HG03175 (cell line): ENCODE measurements at regions not wholly inside any gene's neighbourhood (a gene's known extent, or its start where the extent isn't known, plus 50 kb on each side); places are given as distances from the start of the nearest gene placed in this dataset.

Experiments
- ATAC-seq: cut with Tn5 transposase; IDR thresholded peaks from one replicate; pipeline ENCODE4 v1.9.1; 2021; ENCODE audit warnings: mild to moderate bottlenecking, moderate library complexity; ENCODE audit not compliant: unreplicated experiment

DNA sequence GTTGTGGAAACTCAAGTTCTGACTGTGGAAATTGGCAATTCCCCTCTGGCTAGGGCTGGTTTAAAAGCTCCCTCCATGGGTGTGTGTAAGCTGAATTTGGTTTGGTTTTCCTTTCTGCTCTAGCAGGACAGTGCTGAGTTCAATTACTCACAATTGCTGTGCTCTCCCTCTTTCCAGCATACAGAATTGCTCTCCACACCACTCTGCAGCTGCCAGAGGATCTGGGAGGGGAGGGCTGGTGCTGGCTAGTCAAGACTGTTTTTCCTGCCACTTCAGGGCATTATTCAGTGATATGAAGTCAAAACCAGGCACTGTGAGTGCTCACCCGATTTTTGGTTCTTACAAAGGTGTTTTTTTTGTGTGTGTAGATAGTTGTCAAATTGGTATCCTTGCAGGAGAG lies 336.9 kb upstream of the SLC24A2 start:
- ATAC-seq: no peak

GRCh38 chr9:20119566-20119965 lies 330.7 kb upstream of the SLC24A2 start:
- no peak for ATAC-seq

GRCh38 chr9:20117986-20118385 lies 329.1 kb upstream of the SLC24A2 start:
- ATAC-seq: no peak

DNA sequence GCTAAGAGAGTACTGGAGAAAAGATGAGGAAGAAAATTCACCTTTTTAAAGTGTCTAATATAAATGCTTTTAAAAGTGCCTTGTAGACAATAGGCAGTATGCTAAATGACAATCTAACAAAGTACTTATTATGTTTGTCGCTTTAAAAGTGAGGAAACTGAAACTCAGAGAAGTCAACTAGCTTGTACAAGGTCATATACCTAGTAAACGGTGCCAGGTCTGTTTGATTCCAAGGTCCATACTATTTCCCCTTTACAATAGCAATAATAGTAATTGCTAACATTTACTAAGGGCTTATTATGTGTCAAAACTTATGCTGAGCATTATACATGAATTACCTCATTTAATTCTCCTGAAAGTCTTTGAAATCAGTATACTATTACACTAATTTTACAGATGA lies 328.6 kb upstream of the SLC24A2 start:
- ATAC-seq: no peak

- ATAC-seq: no peak
These were observed 326.1 kb upstream of the SLC24A2 start for GRCh38 chr9:20114974-20115373.

- ATAC-seq: no peak
These were observed 323.5 kb upstream of the SLC24A2 start for GRCh38 chr9:20112205-20112783.

DNA sequence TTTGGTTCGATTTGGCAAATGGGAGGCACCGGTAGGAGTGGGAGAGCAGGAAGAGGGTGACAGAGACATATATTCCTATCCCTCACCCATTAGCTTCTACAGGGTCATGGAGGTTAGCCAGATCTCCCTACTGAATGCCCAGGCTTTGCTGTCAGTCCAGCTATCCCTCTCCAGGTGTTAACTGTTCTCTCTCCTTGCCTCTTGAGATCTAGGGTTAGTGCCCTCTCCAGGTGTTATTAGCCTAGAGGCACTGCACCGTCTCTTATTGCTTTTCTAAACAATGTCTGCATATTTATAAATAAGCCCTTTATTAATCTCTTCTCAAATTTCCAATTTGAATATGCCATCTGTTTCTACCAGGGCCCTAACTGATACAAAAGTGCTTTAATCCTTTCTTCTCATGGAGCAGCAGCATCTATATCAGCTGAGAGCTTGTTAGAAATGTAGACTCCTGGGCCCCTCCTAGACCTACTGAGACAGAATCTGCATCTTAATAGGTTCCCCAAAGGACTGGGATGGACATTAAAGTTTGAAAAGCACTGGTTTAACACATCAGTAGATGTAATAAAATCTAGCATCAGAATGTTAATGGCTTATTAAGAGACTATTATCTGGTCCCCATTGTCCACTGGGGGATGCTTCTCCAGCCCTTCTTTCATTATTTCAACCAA lies 322.5 kb upstream of the SLC24A2 start:
- no peak for ATAC-seq

DNA sequence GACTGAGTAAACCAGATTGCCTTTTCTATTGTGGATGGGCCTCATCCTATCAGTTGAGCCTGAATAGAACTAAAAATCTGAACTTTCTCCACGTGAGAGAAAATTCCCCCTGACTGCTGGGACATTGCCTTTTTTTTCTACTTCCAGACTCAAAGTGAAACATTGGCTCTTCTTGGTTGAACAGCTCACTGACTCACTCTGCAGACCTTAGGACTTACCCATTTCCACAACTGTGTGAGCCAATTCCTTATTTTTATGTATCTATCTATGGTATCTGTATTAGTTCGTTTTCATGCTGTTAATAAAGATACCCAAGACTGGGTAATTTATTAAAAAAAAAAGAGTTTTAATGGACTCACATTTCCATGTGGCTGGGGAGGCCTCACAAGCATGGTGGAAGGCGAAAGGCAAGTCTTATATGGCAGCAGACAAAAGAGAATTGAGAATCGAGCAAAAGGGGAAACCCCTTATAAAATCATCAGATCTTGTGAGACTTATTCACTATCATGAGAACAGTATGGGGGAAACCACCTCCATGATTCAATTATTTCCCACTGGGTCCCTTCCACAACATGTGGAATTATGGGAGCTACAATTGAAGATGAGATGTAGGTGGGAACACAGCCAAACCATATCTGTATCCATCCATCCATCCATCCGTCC lies 306.7 kb upstream of the SLC24A2 start:
- ATAC-seq: no peak

GRCh38 chr9:20092561-20092960 lies 303.7 kb upstream of the SLC24A2 start:
- ATAC-seq: no peak

GRCh38 chr9:20087481-20087880 lies 298.6 kb upstream of the SLC24A2 start:
- no peak for ATAC-seq

DNA sequence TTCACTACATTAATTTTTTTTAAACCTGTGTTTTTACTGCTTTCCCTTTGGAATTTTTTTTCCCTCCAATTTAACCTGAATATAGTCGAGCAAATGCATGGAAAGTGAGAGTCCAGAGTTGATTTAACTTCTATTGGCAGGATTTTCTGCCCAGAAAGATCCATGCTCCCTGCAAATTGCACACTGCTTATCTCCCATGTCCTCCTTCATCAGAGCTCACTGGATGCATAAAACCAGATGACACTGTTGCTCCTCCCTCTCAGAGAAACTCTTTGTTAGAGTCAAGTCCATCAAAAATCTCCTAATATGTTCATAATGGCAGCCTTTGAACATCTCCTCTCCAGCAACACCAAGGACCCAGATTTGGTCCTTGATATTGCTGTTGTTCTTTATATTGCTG lies 297.0 kb upstream of the SLC24A2 start:
- ATAC-seq: no peak

DNA sequence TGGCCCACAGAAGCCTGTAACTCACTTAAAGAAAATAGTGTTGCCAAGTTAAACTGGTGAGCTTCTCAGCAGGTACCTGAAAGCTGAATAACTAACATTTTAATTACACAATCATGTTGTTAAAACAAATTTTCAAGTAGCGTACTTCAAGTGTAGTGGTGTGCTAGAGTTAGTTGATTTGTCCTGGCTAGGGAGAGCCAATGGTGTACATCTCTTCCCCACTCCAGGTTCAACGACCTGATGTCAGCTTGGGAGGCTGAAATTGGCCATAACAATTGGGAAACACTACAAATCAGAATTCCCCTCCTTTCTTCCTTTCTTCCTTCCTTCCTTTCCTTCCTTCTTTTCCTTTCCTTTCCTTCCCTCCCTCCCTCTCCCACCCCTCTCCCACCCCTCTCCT lies 295.3 kb upstream of the SLC24A2 start:
- ATAC-seq: no peak

DNA sequence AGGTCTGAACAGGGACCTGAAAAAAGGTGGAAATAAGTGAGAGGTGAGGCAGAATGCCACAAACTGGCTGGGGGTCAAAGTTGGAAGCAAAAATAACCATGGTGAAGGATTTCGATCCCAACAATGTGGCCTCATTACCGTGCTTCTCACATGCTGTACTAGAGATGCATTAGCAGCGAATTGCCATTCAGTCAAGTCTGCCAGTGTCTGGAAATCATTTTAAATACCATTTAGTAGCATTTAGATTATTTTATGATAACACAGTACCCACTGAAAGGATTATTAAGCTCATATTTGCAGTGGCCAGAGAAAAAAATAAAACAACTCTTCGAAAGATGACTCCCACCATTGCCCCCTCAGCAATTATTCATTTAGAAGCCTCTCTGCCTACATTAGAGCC lies 294.6 kb upstream of the SLC24A2 start:
- ATAC-seq: no peak

DNA sequence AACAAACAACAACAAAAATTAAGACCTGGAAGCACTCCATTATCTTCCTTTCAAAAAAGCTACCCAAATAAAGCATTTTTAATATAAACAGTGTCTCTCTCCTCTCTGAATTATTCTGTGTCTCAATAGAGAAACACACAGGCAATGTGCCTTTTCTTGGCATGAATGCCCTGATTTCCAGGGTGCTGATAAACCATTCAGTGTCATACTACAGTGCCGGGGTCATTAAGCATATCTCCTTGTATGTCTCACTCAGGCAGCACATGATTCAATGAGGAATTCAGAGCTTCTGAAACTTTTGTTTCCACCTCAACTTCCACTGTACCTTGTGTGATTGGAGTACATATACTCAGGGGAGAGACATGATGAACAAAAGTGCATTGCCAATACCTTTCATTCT lies 294.0 kb upstream of the SLC24A2 start:
- ATAC-seq: no peak

DNA sequence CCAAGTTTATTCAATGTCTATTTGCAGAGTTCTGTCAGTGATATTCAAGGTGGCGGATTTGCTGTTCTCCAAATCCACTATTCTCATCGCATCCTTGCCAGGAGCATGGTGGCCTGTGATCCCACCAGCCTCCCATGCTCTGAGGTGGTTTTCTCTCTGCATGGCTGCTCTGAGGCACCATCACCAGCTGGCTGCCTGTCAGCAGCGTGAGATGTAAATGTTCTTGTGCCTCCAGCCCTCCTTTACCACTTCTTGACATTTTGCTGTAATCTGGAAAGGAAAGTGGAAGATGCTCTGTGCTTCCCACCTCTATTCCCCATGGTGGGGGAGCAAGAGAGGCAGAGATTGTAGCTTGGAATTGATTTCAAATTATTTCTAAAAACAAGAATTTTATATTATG lies 293.6 kb upstream of the SLC24A2 start:
- no peak for ATAC-seq

DNA sequence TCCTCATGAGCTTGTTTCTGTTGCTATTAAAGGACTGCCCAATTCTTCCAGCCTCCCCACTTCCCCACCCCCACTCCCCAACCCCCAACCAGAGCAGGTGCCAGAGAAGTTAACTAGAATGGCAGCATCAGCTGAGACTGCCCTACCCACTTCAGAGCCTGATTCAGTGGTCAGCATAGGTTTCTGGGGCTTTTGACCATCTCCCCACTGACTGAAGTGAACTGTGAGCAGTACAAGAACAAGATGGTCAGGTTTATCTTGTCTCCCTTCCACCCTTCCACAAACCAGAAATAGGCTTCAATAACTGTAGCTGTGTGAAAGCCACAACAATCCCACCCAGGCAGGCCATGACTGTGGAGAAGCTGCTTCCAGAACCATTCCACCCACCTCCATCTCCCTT lies 289.4 kb upstream of the SLC24A2 start:
- ATAC-seq: no peak

GRCh38 chr9:20074291-20074690 lies 285.5 kb upstream of the SLC24A2 start:
- ATAC-seq: no peak

- no peak for ATAC-seq
These were observed 281.5 kb upstream of the SLC24A2 start for GRCh38 chr9:20070336-20070735.

GRCh38 chr9:20065796-20066700 lies 277.2 kb upstream of the SLC24A2 start:
- no peak for ATAC-seq

DNA sequence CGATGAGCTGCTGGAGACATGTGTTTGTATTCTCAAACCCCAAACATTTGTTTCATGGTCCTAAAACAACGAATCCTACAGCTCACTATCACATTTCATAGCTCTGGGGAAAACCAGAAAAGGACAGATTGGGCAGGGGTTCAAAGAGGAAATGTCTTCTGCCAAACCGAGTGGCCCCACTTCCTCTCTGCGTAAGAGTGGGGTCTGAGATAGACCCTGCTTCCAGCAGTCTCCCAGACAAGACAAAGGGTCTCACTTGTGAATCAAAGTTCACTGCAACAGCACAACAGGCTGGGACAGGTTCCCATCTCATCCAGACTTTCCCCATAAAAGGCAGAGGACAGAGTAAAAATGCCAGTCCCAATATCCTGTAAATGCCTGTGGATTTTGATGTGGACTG lies 276.2 kb upstream of the SLC24A2 start:
- no peak for ATAC-seq

DNA sequence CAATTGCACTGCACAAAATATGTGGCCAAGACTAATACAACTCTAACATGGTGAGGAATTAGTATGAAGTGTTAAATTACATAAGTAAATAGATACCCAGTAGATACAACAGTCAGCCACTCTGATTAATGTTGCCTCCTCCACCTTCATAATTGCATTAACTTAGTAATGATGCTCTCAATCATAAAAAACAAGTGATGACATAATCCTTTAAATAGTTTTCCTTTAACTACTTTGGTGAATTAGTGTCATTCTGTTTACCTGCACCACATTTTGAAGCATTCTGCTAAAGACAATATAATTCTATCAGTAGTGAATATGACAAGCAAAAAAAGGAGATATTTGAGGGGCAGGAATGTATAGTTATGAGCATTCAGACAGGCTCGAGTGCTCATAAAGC lies 265.9 kb upstream of the SLC24A2 start:
- no peak for ATAC-seq

DNA sequence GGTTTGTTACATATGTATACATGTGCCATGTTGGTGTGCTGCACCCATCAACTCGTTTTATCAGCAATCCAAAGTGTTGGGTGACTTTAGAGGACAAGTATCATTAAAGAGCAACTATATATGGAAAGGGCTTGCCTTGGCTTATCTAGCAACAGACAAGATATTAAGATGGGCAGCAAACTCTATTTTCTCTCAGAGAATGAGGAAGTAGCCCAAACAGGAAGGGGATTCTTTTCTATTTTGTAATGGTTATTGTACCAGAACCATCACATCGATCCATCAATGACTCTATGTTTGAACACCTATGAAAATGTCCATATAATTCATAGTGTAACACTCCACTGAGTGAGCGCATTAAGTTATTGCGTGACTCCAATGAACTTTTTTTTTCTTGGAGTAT lies 260.1 kb upstream of the SLC24A2 start:
- ATAC-seq: no peak
